ENCODE measurements at regions not wholly inside any gene's neighbourhood (a gene's known extent, or its start where the extent isn't known, plus 50 kb on each side); places are given as distances from the start of the nearest gene placed in this dataset.

- Mint-ChIP-seq H3K36me3 (no peaks in the 10 kb centered on the region), H3K27ac (no peak overlapping the region), H3K4me3 (no peak overlapping the region), H3K27me3 (no peaks in the 10 kb centered on the region), H3K9me3 (peaks cover 8% of the 10 kb centered on the region), H3K4me1 (no peaks in the 10 kb centered on the region)
- no peak for ATAC-seq
Observed at GRCh38 chr5:164377746-164378145, 872.3 kb downstream of the MAT2B start.

- Mint-ChIP-seq H3K9me3 (peaks cover 18% of the 10 kb centered on the region), H3K36me3 (no peaks in the 10 kb centered on the region), H3K27me3 (no peaks in the 10 kb centered on the region), H3K4me3 (no peak overlapping the region), H3K4me1 (no peaks in the 10 kb centered on the region), H3K27ac (no peak overlapping the region)
- no peak for ATAC-seq
Observed at GRCh38 chr5:164383662-164384061, 878.2 kb downstream of the MAT2B start.

DNA sequence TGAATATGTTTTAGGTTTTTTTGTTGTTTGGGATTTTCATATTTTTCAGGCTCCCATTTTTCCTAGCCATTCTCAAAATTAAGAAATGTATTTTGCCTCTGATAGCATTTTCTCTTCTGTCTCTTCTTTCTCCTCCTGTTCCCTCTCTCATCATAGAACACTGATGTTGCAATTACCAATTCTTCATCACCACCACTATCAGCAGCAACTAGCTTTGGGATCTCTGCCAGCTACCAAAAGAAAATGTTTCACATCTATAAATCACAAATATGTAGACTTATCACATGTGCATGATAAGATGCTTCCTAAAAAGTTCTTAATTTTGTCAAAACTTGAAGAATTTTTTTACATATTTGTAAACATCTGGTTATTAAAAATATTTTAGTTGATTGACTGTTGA, 887.1 kb downstream of the MAT2B start:
- Mint-ChIP-seq H3K27me3 (no peaks in the 10 kb centered on the region), H3K9me3 (no peaks in the 10 kb centered on the region), H3K4me1 (no peaks in the 10 kb centered on the region), H3K4me3 (no peak overlapping the region), H3K27ac (no peak overlapping the region), H3K36me3 (no peaks in the 10 kb centered on the region)
- no peak for ATAC-seq

GRCh38 chr5:164394686-164395194, 889.3 kb downstream of the MAT2B start:
- ATAC-seq: no peak
- no peak overlapping the region for H3K27ac Mint-ChIP-seq
- H3K9me3 Mint-ChIP-seq: no peaks in the 10 kb centered on the region
- H3K36me3 Mint-ChIP-seq: no peaks in the 10 kb centered on the region
- H3K4me3 Mint-ChIP-seq: no peak overlapping the region
- no peaks in the 10 kb centered on the region for H3K4me1 Mint-ChIP-seq
- H3K27me3 Mint-ChIP-seq: no peaks in the 10 kb centered on the region

DNA sequence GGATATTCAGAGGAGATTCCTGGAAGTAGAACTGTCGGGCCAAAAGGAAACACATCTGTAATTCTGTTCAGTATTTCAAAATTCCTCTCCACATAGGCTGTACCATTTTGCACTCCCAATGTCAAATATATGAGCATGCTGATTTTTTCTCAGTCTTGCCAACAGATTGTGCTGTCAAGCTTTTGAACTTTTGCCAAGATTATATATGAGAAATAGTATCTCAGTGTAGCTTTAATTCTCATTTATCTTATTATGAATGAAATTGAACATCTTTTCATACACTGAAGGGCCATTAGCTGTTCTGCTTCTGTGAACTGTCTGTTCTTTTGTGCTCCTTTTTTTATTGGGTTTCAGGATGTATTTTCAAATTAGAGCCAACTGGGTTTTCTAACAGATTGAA, 907.1 kb downstream of the MAT2B start:
- H3K27ac Mint-ChIP-seq: no peak overlapping the region
- no peak for ATAC-seq
- no peaks in the 10 kb centered on the region for H3K9me3 Mint-ChIP-seq
- no peaks in the 10 kb centered on the region for H3K36me3 Mint-ChIP-seq
- H3K27me3 Mint-ChIP-seq: no peaks in the 10 kb centered on the region
- no peaks in the 10 kb centered on the region for H3K4me1 Mint-ChIP-seq
- no peak overlapping the region for H3K4me3 Mint-ChIP-seq

- Mint-ChIP-seq H3K9me3 (peaks cover 12% of the 10 kb centered on the region), H3K27me3 (no peaks in the 10 kb centered on the region), H3K4me3 (no peak overlapping the region), H3K4me1 (no peaks in the 10 kb centered on the region), H3K27ac (no peak overlapping the region), H3K36me3 (no peaks in the 10 kb centered on the region)
- ATAC-seq: no peak
Observed at GRCh38 chr5:164420161-164420560, 914.7 kb downstream of the MAT2B start.

DNA sequence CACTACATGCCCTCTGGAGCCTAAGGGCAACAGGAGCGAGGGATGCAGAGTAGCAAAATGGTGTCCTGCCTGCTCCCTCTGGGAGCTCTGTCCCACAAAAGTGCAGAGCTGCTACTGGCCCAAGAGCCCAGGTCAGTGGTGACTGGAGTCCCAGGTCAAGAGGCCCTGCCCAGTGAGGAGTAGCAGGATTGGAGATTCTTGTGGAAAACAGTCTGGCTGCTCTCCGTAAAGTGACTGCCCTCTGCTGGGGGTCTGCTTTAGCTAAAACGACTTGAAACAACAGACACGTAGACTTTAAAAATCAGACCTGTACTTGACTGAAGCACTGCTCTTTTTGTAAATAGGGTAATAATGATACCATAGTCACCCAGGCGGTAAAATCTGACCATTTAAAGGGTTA, 917.0 kb downstream of the MAT2B start:
- H3K4me3 Mint-ChIP-seq: no peak overlapping the region
- no peaks in the 10 kb centered on the region for H3K36me3 Mint-ChIP-seq
- no peak for ATAC-seq
- no peaks in the 10 kb centered on the region for H3K27me3 Mint-ChIP-seq
- no peak overlapping the region for H3K27ac Mint-ChIP-seq
- H3K4me1 Mint-ChIP-seq: no peaks in the 10 kb centered on the region
- peaks cover 12% of the 10 kb centered on the region for H3K9me3 Mint-ChIP-seq

DNA sequence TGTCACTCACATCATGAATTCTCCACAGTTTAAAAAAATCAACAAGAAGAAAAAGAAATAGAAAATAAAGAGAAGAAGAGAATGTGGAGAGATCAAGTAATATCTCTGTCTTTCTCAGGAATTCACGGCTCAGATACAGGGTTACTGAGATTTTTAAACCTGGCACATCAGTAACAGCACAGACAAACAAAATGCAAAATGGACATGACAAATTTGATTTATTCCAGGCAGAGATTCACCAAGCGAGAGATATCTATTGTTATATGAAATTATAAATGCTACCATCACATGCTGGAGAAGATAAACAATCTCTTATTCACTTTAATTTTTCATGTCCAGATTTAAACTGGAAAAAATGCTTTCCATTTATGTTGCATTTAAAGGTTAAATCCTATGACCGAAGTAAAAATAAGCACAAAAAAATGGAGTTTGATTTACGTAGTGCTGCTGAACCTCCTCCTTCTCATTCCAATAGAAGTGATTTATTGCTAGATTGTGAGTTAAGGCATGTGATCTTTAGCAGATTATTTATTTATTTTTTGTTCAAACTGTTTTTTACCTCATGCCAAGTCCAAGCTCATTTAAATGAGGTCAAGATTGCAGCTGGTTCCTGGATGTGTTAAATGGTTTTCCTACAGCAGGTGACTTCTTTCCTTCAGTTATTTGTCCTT, 926.4 kb downstream of the MAT2B start:
- H3K27me3 Mint-ChIP-seq: no peaks in the 10 kb centered on the region
- no peak for ATAC-seq

DNA sequence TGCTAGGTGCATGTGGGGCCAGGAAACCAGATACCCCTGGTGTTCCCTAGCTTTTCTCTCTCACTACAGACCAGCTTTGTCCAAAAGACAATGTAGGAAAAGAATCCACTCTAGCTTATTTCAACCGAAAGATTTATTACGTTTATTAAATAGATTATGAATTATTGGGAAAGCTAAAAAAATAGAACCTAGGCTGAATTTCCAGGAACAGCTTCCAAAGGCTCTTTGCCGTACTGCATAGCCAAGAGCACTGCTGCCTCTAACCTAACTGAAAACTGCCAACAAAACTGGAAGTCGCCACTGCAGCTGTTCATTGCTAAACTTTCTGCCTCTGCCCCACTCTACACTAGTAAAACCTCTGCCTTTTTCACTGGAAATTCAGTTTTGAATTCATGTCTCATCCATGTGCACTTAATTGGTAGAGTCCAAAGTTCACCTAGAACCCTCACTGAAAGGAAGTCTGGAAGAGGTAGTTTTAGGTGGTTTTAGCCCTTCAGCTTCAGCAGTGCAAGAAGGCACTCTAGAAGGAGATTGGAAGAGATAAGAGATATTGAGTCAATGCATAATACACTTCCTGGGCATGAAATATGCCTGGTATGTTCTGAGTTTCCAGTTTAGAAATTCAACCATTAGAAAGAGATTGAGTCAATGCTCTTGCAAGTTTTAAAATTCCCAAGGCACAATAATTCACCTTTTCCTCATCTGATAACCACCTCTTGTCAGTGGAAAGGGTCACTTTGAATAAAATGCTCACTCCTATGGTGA, 927.9 kb downstream of the MAT2B start:
- H3K27me3 Mint-ChIP-seq: no peaks in the 10 kb centered on the region
- no peak for ATAC-seq
- no peaks in the 10 kb centered on the region for H3K4me1 Mint-ChIP-seq
- H3K27ac Mint-ChIP-seq: no peak overlapping the region
- H3K4me3 Mint-ChIP-seq: no peak overlapping the region
- no peaks in the 10 kb centered on the region for H3K9me3 Mint-ChIP-seq
- H3K36me3 Mint-ChIP-seq: no peaks in the 10 kb centered on the region

More for the DNA sequence above, 926.4 kb downstream of the MAT2B start:
- Mint-ChIP-seq H3K4me3 (no peak overlapping the region), H3K4me1 (no peaks in the 10 kb centered on the region), H3K9me3 (no peaks in the 10 kb centered on the region), H3K27ac (no peak overlapping the region), H3K36me3 (no peaks in the 10 kb centered on the region)

- Mint-ChIP-seq H3K4me3 (no peak overlapping the region), H3K27ac (no peak overlapping the region), H3K9me3 (no peaks in the 10 kb centered on the region), H3K27me3 (no peaks in the 10 kb centered on the region), H3K36me3 (no peaks in the 10 kb centered on the region), H3K4me1 (no peaks in the 10 kb centered on the region)
- ATAC-seq: no peak
Observed at GRCh38 chr5:164435576-164435975, 930.2 kb downstream of the MAT2B start.

DNA sequence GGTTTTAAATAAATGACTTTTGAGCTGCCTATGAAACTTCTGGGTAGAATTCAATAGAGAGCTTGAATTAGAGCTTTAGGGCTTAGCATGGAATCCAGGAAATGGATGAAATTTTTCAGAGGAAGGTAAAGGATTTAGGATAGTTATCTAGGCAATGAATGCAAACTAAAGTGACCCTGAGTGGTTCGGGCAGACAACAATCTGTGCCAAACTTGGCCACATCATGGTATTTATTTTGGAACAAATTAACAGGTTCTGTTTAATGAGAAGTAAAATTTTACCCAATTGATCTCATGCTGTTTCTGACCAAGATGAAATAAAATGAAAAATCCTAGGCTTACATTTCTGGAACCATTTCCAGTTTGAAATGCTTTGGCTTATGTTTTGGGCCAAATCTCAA, 934.4 kb downstream of the MAT2B start:
- ATAC-seq: no peak
- Mint-ChIP-seq H3K9me3 (no peaks in the 10 kb centered on the region), H3K27me3 (no peaks in the 10 kb centered on the region), H3K36me3 (no peaks in the 10 kb centered on the region), H3K27ac (no peak overlapping the region), H3K4me1 (no peaks in the 10 kb centered on the region), H3K4me3 (no peak overlapping the region)

DNA sequence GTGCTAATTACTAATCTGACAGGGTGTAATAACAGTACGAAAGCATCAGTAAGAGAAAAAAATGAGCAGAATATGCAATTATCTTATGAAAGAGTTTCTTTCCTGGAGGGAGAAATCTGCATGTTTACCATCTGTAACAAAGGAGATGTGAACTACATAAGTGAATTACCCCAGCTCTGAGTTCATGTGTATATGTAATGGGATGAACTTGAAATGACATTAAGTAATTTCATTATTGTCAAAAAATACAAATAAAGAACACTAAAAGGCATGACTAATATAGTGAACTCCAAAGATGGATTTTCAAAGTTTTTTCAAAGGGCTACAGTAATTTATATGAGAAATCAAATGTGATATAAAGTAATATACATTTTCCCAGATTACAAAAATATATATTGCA, 944.0 kb downstream of the MAT2B start:
- Mint-ChIP-seq H3K27me3 (no peaks in the 10 kb centered on the region), H3K9me3 (no peaks in the 10 kb centered on the region), H3K4me3 (no peak overlapping the region), H3K27ac (no peak overlapping the region), H3K4me1 (no peaks in the 10 kb centered on the region), H3K36me3 (no peaks in the 10 kb centered on the region)
- ATAC-seq: no peak

- peaks cover 9% of the 10 kb centered on the region for H3K27me3 Mint-ChIP-seq
- H3K27ac Mint-ChIP-seq: no peak overlapping the region
- H3K4me3 Mint-ChIP-seq: no peak overlapping the region
- no peaks in the 10 kb centered on the region for H3K36me3 Mint-ChIP-seq
- no peaks in the 10 kb centered on the region for H3K9me3 Mint-ChIP-seq
- no peak for ATAC-seq
- H3K4me1 Mint-ChIP-seq: no peaks in the 10 kb centered on the region
Observed at GRCh38 chr5:164466033-164466432, 960.6 kb downstream of the MAT2B start.

DNA sequence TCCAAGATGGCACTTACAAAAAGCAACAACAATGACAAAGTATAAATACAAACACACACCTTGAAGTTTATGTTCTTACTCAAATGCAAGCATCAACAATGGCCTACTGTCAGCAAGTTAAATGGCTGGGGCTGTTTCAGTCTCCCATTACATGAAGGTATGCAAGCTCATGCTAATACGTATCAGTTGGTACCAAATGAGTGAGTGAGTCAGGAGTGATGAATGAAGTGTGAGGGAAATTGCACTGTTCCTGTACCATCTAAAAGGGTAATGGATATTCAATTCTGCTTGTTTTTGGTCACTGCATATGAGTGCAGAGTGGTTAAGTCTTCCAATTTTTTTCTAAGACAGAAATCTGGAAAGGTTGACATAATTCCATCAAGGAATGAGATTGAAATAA, 964.9 kb downstream of the MAT2B start:
- H3K4me3 Mint-ChIP-seq: no peak overlapping the region
- ATAC-seq: no peak

GRCh38 chr5:164472165-164472564, 966.7 kb downstream of the MAT2B start:
- Mint-ChIP-seq H3K4me1 (no peaks in the 10 kb centered on the region), H3K27ac (no peak overlapping the region), H3K36me3 (no peaks in the 10 kb centered on the region), H3K9me3 (peaks cover 2% of the 10 kb centered on the region), H3K4me3 (no peak overlapping the region), H3K27me3 (peaks cover 3% of the 10 kb centered on the region)
- ATAC-seq: no peak

More for the DNA sequence above, 964.9 kb downstream of the MAT2B start:
- Mint-ChIP-seq H3K36me3 (no peaks in the 10 kb centered on the region), H3K4me1 (no peaks in the 10 kb centered on the region), H3K27ac (no peak overlapping the region), H3K27me3 (peaks cover 9% of the 10 kb centered on the region), H3K9me3 (peaks cover 2% of the 10 kb centered on the region)

DNA sequence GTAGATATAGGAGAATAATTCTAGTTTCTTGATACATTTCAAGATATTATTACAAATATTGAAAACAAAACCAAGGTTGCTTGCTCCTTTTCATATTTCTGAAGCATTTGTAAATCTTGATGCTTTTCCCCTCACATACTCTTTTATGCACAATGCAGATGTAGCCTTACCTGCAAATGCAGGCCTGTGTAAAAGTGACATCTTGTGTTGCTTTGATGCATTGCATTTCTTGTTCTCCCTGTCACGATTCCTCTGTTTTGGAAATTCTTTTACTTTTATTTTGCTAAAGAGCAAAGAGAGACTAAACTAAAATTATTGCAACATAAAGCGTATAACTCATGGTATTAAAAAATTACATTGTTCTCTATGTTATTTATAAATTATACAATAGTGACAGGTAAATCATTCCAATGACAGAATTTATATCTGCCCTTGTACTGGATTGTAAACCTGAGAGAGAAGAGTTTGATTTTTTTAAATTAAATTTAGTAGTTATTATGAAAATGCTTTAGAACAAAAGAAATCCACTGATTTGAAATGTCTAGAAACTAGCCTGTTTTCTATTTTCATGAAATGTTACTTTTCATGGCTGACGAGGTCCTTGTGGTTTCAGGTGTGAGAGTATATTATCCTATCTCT, 970.0 kb downstream of the MAT2B start:
- no peak overlapping the region for H3K27ac Mint-ChIP-seq
- H3K4me1 Mint-ChIP-seq: no peaks in the 10 kb centered on the region
- ATAC-seq: no peak
- H3K36me3 Mint-ChIP-seq: no peaks in the 10 kb centered on the region
- H3K27me3 Mint-ChIP-seq: no peaks in the 10 kb centered on the region
- peaks cover 2% of the 10 kb centered on the region for H3K9me3 Mint-ChIP-seq
- H3K4me3 Mint-ChIP-seq: no peak overlapping the region
